Gastroesophageal sphincter (tissue), 4 donors: ENCODE measurements at regions not wholly inside any gene's neighbourhood (a gene's known extent, or its start where the extent isn't known, plus 50 kb on each side); places are given as distances from the start of the nearest gene placed in this dataset.

Experiments
- ATAC-seq: fragments of 150-250 bp; one replicate; pipeline ENCODE4 v1.9.1; 2016; ENCODE audit warnings: mild to moderate bottlenecking, moderate library complexity
- H3K27ac ChIP-seq, 4 donors: fragments of 200-600 bp; sonication (generic) in 3 of 4; 1 replicate in 3 of 4; 2 replicates in 1 of 4; pipeline ENCODE4 v1.5.1; 2016 to 2019
- H3K27me3 ChIP-seq: fragments of 200-600 bp; sonication (generic); one replicate; pipeline ENCODE4 v1.5.1; 2019
- H3K36me3 ChIP-seq, 2 donors: fragments of 200-600 bp; sonication (generic); one replicate each; pipeline ENCODE4 v1.5.1; 2019; ENCODE audit warnings: control low read depth in 1 of 2
- H3K4me1 ChIP-seq, 3 donors: fragments of 200-600 bp; sonication (generic); 1 replicate in 2 of 3; 2 replicates in 1 of 3; pipeline ENCODE4 v1.5.1; 2016 to 2019; ENCODE audit warnings: control low read depth in 2 of 3
- H3K4me3 ChIP-seq, 2 donors: fragments of 200-600 bp; sonication (generic); one replicate each; pipeline ENCODE4 v1.5.1; 2019; ENCODE audit warnings: mild to moderate bottlenecking in 1 of 2, moderate library complexity in 1 of 2
- H3K9me3 ChIP-seq, 3 donors: fragments of 200-600 bp; sonication (generic); one replicate each; pipeline ENCODE4 v1.5.1; 2017 to 2019; ENCODE audit warnings: control low read depth in 2 of 3
- EP300 ChIP-seq: sonication (generic); formaldehyde crosslinking; IDR thresholded peaks from one replicate; pipeline ENCODE4 v1.6.1; 2017; ENCODE audit warnings: antibody characterized with exemption, mild to moderate bottlenecking
- POLR2A ChIP-seq, 2 donors: fragments of 450-650 bp; IDR thresholded peaks; one replicate each; pipeline ENCODE4 v1.6.1; 2017; ENCODE audit warnings: antibody characterized with exemption in 2 of 2, mild to moderate bottlenecking in 2 of 2, moderate library complexity in 1 of 2
- POLR2AphosphoS5 ChIP-seq: sonication (generic); formaldehyde crosslinking; IDR thresholded peaks from one replicate; pipeline ENCODE4 v1.6.1; 2017; ENCODE audit warnings: antibody characterized with exemption
- WGBS, 2 donors: methylation state at CpG; one replicate each; pipeline ENCODE4 v1.1.5; 2018; ENCODE audit warnings: low coverage in 1 of 2; 5-methylcytosine and 5-hydroxymethylcytosine counted together
- TF ChIP-seq, protein P1 (sequence below), 4 experiments: fragments of 200-600 bp in 2 of 4; fragments of 450-650 bp in 2 of 4; sonication (generic) in 1 of 4; IDR thresholded peaks; one replicate each; pipeline ENCODE4 v1.5.1; 2017 to 2019; ENCODE audit warnings: antibody characterized with exemption in 4 of 4, mild to moderate bottlenecking in 2 of 4, moderate library complexity in 2 of 4

DNA sequence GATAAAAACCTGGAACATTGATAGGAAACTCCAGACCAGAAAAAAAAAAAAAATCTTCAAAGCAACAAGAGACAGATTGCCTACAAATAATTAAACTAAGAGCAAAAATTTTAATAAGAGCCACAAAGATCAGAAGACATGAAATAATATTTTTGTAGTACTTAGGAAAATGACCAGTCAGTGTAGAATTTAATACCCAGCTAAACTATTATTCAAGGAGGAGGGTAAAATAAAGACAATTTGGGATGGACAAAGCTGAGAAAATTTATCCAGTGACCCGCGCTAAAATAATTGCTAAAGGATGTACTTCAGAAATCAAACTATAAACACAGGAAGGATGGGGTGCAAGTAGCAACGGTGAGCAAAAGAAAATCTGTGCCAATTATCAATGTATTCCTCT lies 133.2 kb downstream of the AQP9 start:
- Histone ChIP-seq H3K4me1 (no peaks in the 10 kb centered on the region), H3K9me3 (peaks cover 0 to 24% (median 0%) of the 10 kb centered on the region in 3 donors), H3K36me3 (no peaks in the 10 kb centered on the region), H3K4me3 (no peak overlapping the region), H3K27ac (no peak overlapping the region), H3K27me3 (no peaks in the 10 kb centered on the region)
- 92 to 93% methylated on average over 3 of the region's 3 CpGs for WGBS, 2 donors
- no peak for ATAC-seq
- TF ChIP-seq EP300 = no peak
- TF ChIP-seq, protein P1, sequence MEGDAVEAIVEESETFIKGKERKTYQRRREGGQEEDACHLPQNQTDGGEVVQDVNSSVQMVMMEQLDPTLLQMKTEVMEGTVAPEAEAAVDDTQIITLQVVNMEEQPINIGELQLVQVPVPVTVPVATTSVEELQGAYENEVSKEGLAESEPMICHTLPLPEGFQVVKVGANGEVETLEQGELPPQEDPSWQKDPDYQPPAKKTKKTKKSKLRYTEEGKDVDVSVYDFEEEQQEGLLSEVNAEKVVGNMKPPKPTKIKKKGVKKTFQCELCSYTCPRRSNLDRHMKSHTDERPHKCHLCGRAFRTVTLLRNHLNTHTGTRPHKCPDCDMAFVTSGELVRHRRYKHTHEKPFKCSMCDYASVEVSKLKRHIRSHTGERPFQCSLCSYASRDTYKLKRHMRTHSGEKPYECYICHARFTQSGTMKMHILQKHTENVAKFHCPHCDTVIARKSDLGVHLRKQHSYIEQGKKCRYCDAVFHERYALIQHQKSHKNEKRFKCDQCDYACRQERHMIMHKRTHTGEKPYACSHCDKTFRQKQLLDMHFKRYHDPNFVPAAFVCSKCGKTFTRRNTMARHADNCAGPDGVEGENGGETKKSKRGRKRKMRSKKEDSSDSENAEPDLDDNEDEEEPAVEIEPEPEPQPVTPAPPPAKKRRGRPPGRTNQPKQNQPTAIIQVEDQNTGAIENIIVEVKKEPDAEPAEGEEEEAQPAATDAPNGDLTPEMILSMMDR (IDR thresholded peaks at IDR 0.05) = no peak
- no peak for TF ChIP-seq POLR2A (IDR thresholded peaks at IDR 0.05)
- no peak for TF ChIP-seq POLR2AphosphoS5

DNA sequence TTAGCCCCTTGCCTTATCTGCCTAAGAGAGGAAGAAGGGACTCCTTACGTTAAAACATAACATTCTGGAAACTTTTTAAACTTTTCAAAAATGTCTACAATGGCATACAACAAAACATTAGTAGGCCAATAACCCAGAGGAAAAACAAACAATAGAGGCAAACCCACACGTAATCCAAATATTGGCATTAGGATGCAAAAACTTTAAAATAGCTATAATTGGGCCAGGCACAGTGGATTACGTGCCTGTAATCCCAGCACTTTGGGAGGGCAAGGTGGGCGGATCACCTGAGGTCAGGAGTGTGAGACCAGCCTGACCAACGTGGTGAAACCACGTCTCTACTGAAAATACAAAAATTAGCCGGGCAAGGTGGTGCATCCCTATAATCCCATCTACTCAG lies 134.9 kb downstream of the AQP9 start:
- Histone ChIP-seq H3K9me3 (peaks cover 0 to 13% (median 0%) of the 10 kb centered on the region in 3 donors), H3K4me1 (no peaks in the 10 kb centered on the region), H3K27ac (no peak overlapping the region), H3K27me3 (no peaks in the 10 kb centered on the region), H3K36me3 (no peaks in the 10 kb centered on the region), H3K4me3 (no peak overlapping the region)
- TF ChIP-seq EP300 (no peak), POLR2AphosphoS5 (no peak), POLR2A (IDR thresholded peaks at IDR 0.05) (no peak)
- TF ChIP-seq, protein P1 (IDR thresholded peaks at IDR 0.05) = no peak
- 96% methylated on average over 4 to 7 of the region's 7 CpGs for WGBS, 2 donors
- ATAC-seq = no peak

DNA sequence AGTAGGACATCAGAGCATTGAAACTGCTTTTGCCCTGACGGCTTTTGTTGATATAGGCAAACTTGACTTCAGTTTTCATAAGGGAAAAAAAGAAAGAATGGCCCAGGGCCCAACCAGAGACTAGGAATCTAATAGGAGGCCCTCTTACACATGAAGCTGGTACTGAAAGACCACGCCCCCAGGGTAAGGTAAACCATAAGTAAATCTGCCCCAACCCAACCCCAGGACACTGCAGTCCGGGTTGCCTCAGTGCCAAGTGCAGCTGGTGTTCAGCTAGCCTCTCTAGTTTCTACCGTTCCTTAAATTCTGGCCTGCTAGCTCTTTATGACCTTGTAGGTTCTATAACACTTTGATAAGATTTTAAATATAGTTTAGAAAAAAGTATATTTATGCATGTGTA lies 136.7 kb downstream of the AQP9 start:
- no peaks in the 10 kb centered on the region for H3K36me3 ChIP-seq
- no peak overlapping the region for H3K4me3 ChIP-seq
- H3K27ac ChIP-seq = no peak overlapping the region
- H3K4me1 ChIP-seq = no peaks in the 10 kb centered on the region
- ATAC-seq = no peak
- no peaks in the 10 kb centered on the region for H3K27me3 ChIP-seq
- WGBS, 2 donors = 75 to 93% methylated on average over 4 of the region's 4 CpGs
- TF ChIP-seq EP300 (no peak), POLR2AphosphoS5 (no peak), POLR2A (IDR thresholded peaks at IDR 0.05) (no peak)
- TF ChIP-seq, protein P1 (IDR thresholded peaks at IDR 0.05) = no peak
- H3K9me3 ChIP-seq = peaks cover 0 to 13% (median 0%) of the 10 kb centered on the region in 3 donors

DNA sequence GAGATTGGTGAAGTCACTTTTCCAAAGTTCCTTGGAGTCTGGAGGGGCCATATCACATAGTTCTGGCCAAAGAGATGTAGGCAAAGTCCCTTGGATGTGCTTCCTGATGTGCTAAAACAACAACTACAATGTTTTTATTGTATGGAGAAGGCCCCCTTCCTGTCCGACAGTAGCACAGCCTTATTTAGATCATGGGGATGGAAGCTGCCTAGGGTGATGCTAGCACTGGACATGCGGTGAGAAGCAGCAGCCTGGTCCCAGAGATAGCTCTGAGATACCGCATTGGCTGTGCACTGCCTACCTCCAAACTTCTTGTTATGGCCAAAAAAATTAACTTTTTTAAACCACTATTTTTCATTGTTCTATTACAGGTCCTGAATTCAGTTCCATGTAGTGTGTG lies 137.6 kb downstream of the AQP9 start:
- Histone ChIP-seq H3K27me3 (no peaks in the 10 kb centered on the region), H3K27ac (no peak overlapping the region), H3K36me3 (no peaks in the 10 kb centered on the region), H3K9me3 (peaks cover 0 to 13% (median 0%) of the 10 kb centered on the region in 3 donors), H3K4me3 (no peak overlapping the region), H3K4me1 (no peaks in the 10 kb centered on the region)
- TF ChIP-seq POLR2AphosphoS5 = no peak
- no peak for TF ChIP-seq EP300
- no peak for TF ChIP-seq POLR2A (IDR thresholded peaks at IDR 0.05)
- TF ChIP-seq, protein P1 (IDR thresholded peaks at IDR 0.05) = no peak
- ATAC-seq = no peak
- WGBS, 2 donors = 94 to 100% methylated on average over 1 to 3 of the region's 3 CpGs

DNA sequence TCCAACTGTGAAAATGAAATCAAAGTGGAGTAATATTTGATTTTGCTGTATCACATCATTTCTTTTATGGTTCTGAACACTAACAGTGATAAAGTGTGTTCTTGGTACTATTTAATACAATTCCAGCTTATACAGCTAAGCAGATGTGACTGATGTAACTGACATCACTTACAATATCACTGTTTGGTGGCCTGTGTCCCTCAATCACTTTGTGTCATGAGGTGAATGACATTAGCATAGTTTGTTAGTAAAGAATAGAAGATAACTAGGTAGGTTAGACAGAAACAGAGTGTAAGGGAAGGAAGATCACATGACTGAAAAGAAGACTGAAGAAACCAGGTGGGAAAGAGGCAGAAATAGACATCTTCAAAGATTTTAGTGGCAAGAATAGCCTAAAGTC lies 138.7 kb downstream of the AQP9 start:
- no peaks in the 10 kb centered on the region for H3K4me1 ChIP-seq
- peaks cover 0 to 2% (median 0%) of the 10 kb centered on the region in 3 donors for H3K9me3 ChIP-seq
- H3K36me3 ChIP-seq = no peaks in the 10 kb centered on the region
- ATAC-seq = no peak
- no peaks in the 10 kb centered on the region for H3K27me3 ChIP-seq
- no peak overlapping the region for H3K4me3 ChIP-seq
- H3K27ac ChIP-seq = no peak overlapping the region
- TF ChIP-seq POLR2A (IDR thresholded peaks at IDR 0.05) (no peak), EP300 (no peak), POLR2AphosphoS5 (no peak)
- TF ChIP-seq, protein P1 (IDR thresholded peaks at IDR 0.05) = no peak
